SH-SY5Y (cell line): ENCODE measurements at regions not wholly inside any gene's neighbourhood (a gene's known extent, or its start where the extent isn't known, plus 50 kb on each side); places are given as distances from the start of the nearest gene placed in this dataset.

Experiments
- GATA2 ChIP-seq: IDR thresholded peaks from 2 replicates; pipeline ENCODE4 v1.6.1; 2011; ENCODE audit warnings: mild to moderate bottlenecking, low read depth, low read length
- GATA3 ChIP-seq: IDR thresholded peaks from 2 replicates; pipeline ENCODE4 v1.6.1; 2011; ENCODE audit warnings: low read depth, mild to moderate bottlenecking, low read length, moderate library complexity

DNA sequence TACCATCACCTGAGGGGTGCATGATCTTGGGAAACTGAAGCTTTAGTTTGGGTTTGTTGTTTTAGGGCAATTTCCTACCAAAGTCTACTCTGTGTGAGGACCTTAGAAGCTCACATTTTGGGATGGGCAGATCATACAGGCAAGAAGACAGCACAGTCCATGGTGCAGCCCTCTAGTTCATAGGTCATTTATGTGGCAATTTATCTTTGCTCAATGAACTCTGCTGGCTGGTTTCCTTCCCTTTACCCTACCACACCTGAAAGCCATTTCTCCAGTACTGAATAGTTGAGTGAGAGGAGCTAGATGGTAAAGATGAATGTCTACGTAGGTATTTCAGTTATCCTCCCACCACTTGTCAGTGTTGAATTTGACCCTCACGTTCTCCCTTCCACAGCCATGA lies 87.5 kb upstream of the KLF12 start:
- TF ChIP-seq GATA2 = no peak
- no peak for TF ChIP-seq GATA3
